SK-N-SH (cell line): ENCODE measurements at regions not wholly inside any gene's neighbourhood (a gene's known extent, or its start where the extent isn't known, plus 50 kb on each side); places are given as distances from the start of the nearest gene placed in this dataset.

Experiments used
- CTCF ChIA-PET: fragments of 300-600, 350-600 bp; formaldehyde crosslinking; extraction: SDS; loops from one replicate; lab custom pipeline; 2021; lab: Yijun Ruan, JAX
- POLR2A ChIA-PET: fragments of 350-600 bp; sonication (Branson Sonifier 250); formaldehyde crosslinking; extraction: SDS; loops from one replicate; lab custom pipeline; 2020; ENCODE audit warnings: antibody characterized with exemption, inconsistent platforms; lab: Yijun Ruan, JAX
- DNase-seq: peaks from one replicate; pipeline ENCODE4 v3.0.0; 2012
- H2AFZ ChIP-seq: fragments of 200-600 bp; sonication (generic); 2 replicates; pipeline ENCODE4 v1.8.1; 2016; ENCODE audit warnings: antibody characterized with exemption, mild to moderate bottlenecking, low read depth
- H3F3A ChIP-seq: fragments of 200-600 bp; sonication (generic); replicated peaks from 2 replicates; pipeline ENCODE3; 2016; ENCODE audit warnings: antibody characterized with exemption, mild to moderate bottlenecking; ENCODE audit not compliant: insufficient read depth
- H3K27ac ChIP-seq, 2 experiments: fragments of 200-500 bp in 1 of 2; fragments of 200-600 bp in 1 of 2; sonication (Bioruptor generic) in 1 of 2; sonication (generic), shearing (Covaris generic) in 1 of 2; 2 replicates each; pipeline versions ENCODE4 v1.5.1 to v1.6.1; 2014 to 2016; ENCODE audit warnings: low read depth in 2 of 2, inconsistent platforms in 1 of 2, low read length in 1 of 2, mild to moderate bottlenecking in 1 of 2, mixed read lengths in 1 of 2
- H3K27me3 ChIP-seq: fragments of 200-600 bp; sonication (generic), shearing (Covaris generic); 2 replicates; pipeline ENCODE4 v1.6.1; 2016; ENCODE audit warnings: mixed run types; ENCODE audit not compliant: insufficient read depth
- H3K36me3 ChIP-seq, 2 experiments: fragments of 200-500 bp in 1 of 2; fragments of 200-600 bp in 1 of 2; sonication (Bioruptor generic) in 1 of 2; sonication (generic) in 1 of 2; replicated peaks in 1 of 2; 2 replicates each; pipeline versions ENCODE3 to v1.5.1; 2014 to 2016; ENCODE audit warnings: low read length in 1 of 2, mild to moderate bottlenecking in 1 of 2; ENCODE audit not compliant: insufficient read depth in 2 of 2, control insufficient read depth in 1 of 2
- H3K4me1 ChIP-seq, 2 experiments: fragments of 200-500 bp in 1 of 2; fragments of 200-600 bp in 1 of 2; sonication (Bioruptor generic) in 1 of 2; sonication (generic), shearing (Covaris generic) in 1 of 2; 2 replicates each; pipeline versions ENCODE4 v1.5.1 to v1.6.1; 2014 to 2016; ENCODE audit warnings: low read depth in 1 of 2, low read length in 1 of 2, mixed run types in 1 of 2; ENCODE audit not compliant: insufficient read depth in 2 of 2, control insufficient read depth in 1 of 2
- H3K4me2 ChIP-seq: fragments of 200-600 bp; sonication (generic), shearing (Covaris generic); 2 replicates; pipeline ENCODE4 v1.6.1; 2017; ENCODE audit warnings: mixed run types
- H3K4me3 ChIP-seq, 2 experiments: fragments of 200-500 bp in 1 of 2; fragments of 200-600 bp in 1 of 2; sonication (Bioruptor generic) in 1 of 2; sonication (generic), shearing (Covaris generic) in 1 of 2; 2 replicates each; pipeline versions ENCODE4 v1.5.1 to v1.8.1; 2014 to 2016; ENCODE audit warnings: low read depth in 2 of 2, inconsistent platforms in 1 of 2, low read length in 1 of 2, mild to moderate bottlenecking in 1 of 2, mixed read lengths in 1 of 2, moderate library complexity in 1 of 2
- H3K79me2 ChIP-seq: fragments of 200-600 bp; sonication (generic); 2 replicates; pipeline ENCODE4 v1.8.1; 2017; ENCODE audit warnings: mild to moderate bottlenecking; ENCODE audit not compliant: insufficient read depth
- H3K9ac ChIP-seq: fragments of 200-600 bp; sonication (generic); 2 replicates; pipeline ENCODE4 v1.6.1; 2017; ENCODE audit warnings: mixed run types
- H3K9me2 ChIP-seq: fragments of 200-600 bp; sonication (generic); 2 replicates; pipeline ENCODE4 v1.6.1; 2017; ENCODE audit warnings: mixed run types
- H3K9me3 ChIP-seq: fragments of 200-600 bp; sonication (generic); 2 replicates; pipeline ENCODE4 v1.6.1; 2017; ENCODE audit warnings: mixed run types, mild to moderate bottlenecking, moderate library complexity
- H4K20me1 ChIP-seq: fragments of 200-600 bp; sonication (generic); 2 replicates; pipeline ENCODE4 v1.6.1; 2017; ENCODE audit warnings: mild to moderate bottlenecking, mixed run types; ENCODE audit not compliant: insufficient read depth
- FOXM1 ChIP-seq: IDR thresholded peaks from 2 replicates; pipeline ENCODE4 v1.4.0; 2012; ENCODE audit warnings: low read depth, mild to moderate bottlenecking
- MAX ChIP-seq: IDR thresholded peaks from 2 replicates; pipeline ENCODE4 v1.4.0; 2012; ENCODE audit warnings: low read depth
- PBX3 ChIP-seq: IDR thresholded peaks from 2 replicates; pipeline ENCODE4; 2012
- SMC3 ChIP-seq: IDR thresholded peaks from 2 replicates; pipeline ENCODE4 v1.6.1; 2012; ENCODE audit warnings: low read depth, low read length, improper control_type of control experiment
- TEAD4 ChIP-seq: IDR thresholded peaks from 2 replicates; pipeline ENCODE4 v1.4.0; 2012; ENCODE audit warnings: mild to moderate bottlenecking, borderline replicate concordance; ENCODE audit not compliant: insufficient read depth
- USF1 ChIP-seq: IDR thresholded peaks from 2 replicates; pipeline ENCODE4 v1.4.0; 2012; ENCODE audit warnings: low read depth, borderline replicate concordance
- USF2 ChIP-seq: fragments of 150-350 bp; IDR thresholded peaks from 2 replicates; pipeline ENCODE4 v1.6.1; 2017; ENCODE audit warnings: antibody characterized with exemption, low read length, low read depth, borderline replicate concordance
- WGBS: methylation state at CpG from one replicate; pipeline ENCODE4 v1.1.6; 2017; ENCODE audit warnings: low lambda C conversion rate; 5-methylcytosine and 5-hydroxymethylcytosine counted together
- small RNA-seq, 7 experiments: library from RNA; depleted of rRNA; stranded (forward); fragments of <200 nt; gene quantifications; one replicate each; pipeline ENCODE3, GENCODE V24; 2012

GRCh38 chr12:56838621-56839488, 75.7 kb downstream of the HSD17B6 start:
- no peaks in the 10 kb centered on the region for H4K20me1 ChIP-seq
- peaks cover 0 to 3% of the 10 kb centered on the region in 2 experiments; a peak in 2 of 4 replicates for H3K4me1 ChIP-seq
- ChIA-PET CTCF (no interaction called here), POLR2A (no interaction called here)
- TF ChIP-seq TEAD4, result no peak
- no peak for TF ChIP-seq USF1
- no peak for TF ChIP-seq PBX3
- no peak for TF ChIP-seq FOXM1
- no peak for TF ChIP-seq SMC3
- TF ChIP-seq USF2, result no peak
- no peak for TF ChIP-seq MAX
- peaks cover 1% of the 10 kb centered on the region for H3F3A ChIP-seq
- no peak overlapping the region for H3K4me3 ChIP-seq
- no peak overlapping the region for H3K9ac ChIP-seq
- no peaks in the 10 kb centered on the region; the same call in 1 of the 2 replicates for H3K27me3 ChIP-seq
- H3K27ac ChIP-seq, result no peak overlapping the region
- H3K4me2 ChIP-seq, result no peak overlapping the region
- H3K9me3 ChIP-seq, result no peaks in the 10 kb centered on the region
- no peaks in the 10 kb centered on the region for H3K9me2 ChIP-seq
- no peak for DNase-seq
- no peak overlapping the region for H2AFZ ChIP-seq
- H3K79me2 ChIP-seq, result no peaks in the 10 kb centered on the region
- 31% methylated on average over 7 of the region's 7 CpGs for WGBS
- no peaks in the 10 kb centered on the region for H3K36me3 ChIP-seq

Small RNAs in the stretch of these regions (small RNA-seq; reads per million reads assigned to genes)
- 0 reads per million in 7 experiments for gene AC121758.2
- 0 reads per million in 7 experiments for gene RF00554
